GM12892 (cell line): ENCODE measurements at regions not wholly inside any gene's neighbourhood (a gene's known extent, or its start where the extent isn't known, plus 50 kb on each side); places are given as distances from the start of the nearest gene placed in this dataset.

ENCODE experiments used
- POLR2A ChIP-seq: IDR thresholded peaks from 2 replicates; pipeline ENCODE4 v1.6.1; 2011; ENCODE audit warnings: low read depth, low read length, control low read depth
- POLR2AphosphoS5 ChIP-seq: IDR thresholded peaks from 2 replicates; pipeline ENCODE4 v1.6.1; 2011; ENCODE audit warnings: low read depth, low read length, control low read depth

- no peak for TF ChIP-seq POLR2A
- TF ChIP-seq POLR2AphosphoS5 = no peak
Observed at GRCh38 chr21:19785941-19786340, 1212.3 kb upstream of the NCAM2 start.
